ENCODE measurements at regions not wholly inside any gene's neighbourhood (a gene's known extent, or its start where the extent isn't known, plus 50 kb on each side); places are given as distances from the start of the nearest gene placed in this dataset.
"Not testable (repeated sequence)": the region's sequence is repeated elsewhere in the genome, so short reads cannot be mapped to it uniquely, and the experiment has no call there.

DNA sequence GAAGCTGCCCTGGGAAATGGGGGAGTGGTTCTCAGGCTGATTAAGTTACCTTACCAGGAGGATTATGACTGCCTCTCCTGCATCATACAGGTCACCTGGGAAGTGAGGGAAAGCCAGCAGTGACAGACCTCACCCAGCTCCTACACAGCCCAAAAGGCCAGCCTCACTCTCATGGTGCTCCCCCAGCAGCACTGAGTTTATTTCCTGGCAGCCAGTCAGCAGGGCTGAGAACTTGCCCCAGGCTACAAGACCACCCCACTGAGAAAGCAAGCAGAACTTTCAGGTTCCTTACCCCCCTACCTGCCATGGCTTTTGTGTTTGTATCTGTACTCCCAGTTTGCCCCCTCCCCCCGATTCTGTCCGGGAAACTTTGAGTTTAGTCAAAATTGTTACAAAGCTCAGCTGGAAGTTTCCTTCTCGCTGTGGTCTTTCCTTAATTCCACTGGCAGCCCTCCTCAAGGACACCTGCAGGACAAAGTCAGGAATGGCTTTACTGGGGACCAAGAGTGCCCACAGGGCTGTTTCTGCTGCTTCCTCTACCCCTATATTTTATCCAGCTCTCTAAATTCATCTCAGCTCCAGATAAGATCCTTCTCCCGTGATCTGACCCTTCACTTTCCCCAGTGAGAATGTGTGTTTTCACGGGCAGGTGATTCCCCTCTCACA lies 649.8 kb upstream of the MBL2 start:
- no peak for DNase-seq

DNA sequence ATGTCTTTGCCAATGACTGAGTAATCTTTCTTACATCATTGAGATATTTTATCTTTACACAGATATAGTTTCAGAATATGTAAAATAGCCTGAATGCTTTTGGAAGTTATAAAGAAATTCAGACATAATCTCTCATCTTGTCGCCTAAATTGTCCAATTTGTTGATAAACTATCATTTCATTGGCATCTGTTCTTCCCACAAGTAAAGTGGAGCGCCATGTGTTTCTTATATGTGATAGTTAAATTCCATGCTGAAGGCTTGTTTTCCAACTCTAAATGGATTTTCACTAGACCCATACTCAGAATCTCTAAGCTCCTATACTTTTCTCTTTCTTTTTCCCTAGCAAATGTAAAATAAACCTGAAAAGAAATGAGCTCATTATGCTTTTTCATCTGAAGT lies 640.1 kb upstream of the MBL2 start:
- DNase-seq = no peak

DNA sequence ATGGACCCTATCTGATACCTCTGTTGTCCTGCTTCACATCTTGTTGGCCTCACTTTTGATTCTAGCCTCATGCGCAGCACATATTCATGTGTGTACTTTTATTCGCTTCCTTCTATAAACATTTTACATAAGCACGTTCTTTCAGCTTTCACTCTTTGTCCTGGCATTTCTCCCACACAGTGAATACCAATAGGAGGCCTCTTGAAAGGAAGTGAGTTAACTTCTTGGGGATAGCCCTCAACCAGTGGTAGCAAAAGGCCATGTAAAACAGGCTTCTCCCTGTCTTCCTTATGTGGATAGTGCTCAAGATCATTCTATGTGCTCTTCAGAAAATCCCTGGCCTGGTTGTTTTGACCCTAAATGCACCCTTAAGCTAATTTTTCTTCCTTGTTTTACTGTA lies 633.9 kb upstream of the MBL2 start:
- DNase-seq = no peak

DNA sequence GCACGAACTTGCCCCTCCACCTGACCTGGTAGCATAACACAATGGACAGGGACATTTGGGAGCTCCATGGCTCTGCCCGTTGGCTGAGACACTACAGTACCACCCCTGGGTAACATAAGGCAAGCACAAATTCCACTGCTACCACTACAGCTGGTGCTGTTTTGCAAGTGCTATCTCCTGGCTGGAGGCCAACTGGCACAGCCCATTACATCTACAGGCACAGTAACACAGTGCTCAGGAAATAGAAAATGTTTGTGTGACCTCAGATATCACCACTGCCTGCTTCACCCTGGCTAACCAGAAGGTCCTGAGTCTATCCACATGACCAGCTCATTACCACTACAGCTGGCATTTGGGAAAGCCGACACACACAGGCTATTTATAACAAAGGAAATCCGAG lies 631.1 kb upstream of the MBL2 start:
- DNase-seq = no peak

DNA sequence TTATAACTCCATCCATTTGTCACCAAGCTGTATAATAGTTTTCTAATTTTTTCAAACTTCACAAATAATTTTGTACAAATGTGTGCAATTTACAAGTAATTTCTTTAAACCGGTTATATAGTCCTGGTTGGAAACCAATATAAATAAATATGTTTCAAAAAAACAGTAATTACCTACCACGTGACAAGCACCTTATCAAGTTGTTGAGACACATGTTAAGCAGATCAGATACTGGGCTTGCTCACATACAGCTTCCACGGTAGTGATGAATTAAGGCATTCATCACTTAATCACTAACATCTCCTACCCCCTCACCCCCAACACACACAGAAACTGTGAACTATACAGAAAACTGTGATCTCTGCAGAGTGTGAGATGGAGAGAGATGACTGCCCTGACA lies 630.0 kb upstream of the MBL2 start:
- DNase-seq = no peak

DNA sequence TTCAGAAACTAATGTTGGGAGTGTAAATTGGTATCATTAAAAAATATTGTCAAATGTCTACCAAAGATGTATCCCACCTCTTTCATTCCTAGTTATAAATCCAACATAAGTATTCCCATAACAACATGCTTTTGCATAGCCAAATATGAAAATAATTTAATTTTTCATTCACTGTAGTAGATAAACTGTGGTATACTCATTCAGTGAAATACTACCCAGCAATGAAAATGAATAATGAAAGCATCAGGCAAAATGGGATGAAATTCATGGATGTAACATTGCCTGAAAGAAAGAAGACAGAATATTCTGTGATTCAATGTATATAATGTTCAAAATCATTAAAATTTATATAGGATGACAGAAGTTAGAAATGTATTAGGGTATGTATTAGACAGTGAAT lies 629.0 kb upstream of the MBL2 start:
- DNase-seq = no peak

DNA sequence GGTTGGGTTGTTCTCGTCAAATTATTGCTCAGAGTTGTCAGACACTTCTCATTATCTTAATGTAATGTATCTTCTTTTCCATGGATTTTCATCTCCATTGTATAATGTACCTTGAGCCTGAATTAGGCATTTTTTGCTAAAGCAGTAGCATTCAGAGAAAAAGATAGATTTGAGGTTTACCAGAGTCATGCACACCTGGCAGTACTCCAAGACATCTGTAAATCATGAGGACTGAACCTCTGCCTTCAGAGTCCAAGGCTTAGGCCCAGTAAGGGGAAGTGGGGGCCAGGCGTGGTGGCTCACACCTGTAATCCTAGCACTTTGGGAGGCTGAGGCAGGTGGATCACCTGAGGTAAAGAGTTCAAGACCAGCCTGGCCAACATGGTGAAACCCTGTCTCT lies 624.3 kb upstream of the MBL2 start:
- no peak for DNase-seq

DNA sequence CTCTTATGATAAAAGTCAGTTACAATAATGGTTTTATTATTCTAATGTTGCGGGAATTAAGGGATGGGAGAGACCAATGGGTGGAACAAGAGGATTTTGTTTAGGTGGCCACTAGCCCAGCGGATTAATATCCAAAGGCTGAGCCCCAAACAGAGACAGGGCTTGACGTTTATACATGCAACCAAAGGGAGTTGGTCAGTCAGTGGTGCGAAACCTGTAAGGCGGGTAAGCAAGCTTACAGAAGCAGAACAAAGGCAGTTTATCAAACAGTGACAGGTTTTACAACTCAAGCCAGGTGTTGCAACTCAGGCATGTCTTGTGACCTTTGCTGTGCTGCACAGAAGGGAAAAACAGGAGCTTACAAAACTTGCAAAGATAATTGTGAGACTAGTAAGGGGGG lies 622.9 kb upstream of the MBL2 start:
- no peak for DNase-seq

DNA sequence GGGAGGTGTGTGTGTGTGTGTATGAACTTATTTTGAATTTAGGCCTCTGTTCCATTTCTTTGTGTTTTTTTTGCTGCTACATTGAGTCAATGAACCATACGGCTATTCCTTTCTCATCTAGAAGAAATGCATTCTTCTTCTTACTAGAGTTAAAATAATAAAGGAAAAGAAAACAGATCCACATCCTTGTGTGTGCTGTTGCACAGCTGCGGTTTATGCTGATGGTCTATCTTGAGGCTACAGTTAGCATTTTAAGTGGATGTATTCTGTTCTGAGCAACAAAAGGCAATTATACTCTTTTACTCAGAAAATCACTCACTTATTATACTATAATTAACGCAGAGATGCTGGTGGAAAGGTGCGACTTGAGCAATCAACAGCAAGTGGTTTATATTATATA lies 615.0 kb upstream of the MBL2 start:
- no peak for DNase-seq

DNA sequence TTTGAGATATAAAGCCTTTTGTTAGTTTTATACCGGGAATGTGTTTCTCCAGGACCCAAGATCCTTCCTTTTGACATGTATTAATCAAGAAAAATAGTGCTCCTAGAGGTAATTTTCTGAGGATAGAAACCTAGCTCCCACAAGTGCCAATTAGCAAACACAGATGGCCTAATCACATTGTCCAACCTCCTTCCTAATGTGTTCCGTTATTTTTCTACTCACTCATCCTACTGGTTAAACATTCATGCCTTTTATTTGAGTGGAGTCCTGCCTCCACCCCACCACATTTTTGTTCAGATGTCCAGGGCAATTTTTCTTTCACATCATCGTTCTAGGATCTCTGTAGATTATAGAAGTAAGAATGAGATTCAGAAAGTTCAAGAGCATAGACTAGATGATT lies 610.0 kb upstream of the MBL2 start:
- DNase-seq = no peak

DNA sequence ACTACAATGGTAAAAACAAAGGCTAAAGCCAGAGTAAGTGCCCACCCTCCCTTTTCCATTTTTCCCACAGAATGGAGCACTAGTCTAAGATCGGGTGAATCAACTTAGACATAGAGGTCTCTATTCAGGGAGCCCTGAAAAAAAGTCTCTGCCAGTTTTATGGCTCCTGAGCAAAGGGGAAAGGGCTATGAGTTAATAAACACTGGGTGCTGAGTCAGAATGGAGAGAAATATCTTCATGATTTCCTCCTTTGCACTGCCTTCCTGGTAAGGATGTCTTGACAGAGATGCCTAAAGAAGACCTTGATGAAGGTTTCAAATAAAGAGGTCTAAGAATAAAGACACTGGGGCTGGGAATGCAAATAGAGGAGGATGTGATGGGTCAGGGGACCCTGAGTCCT lies 607.4 kb upstream of the MBL2 start:
- no peak for DNase-seq

DNA sequence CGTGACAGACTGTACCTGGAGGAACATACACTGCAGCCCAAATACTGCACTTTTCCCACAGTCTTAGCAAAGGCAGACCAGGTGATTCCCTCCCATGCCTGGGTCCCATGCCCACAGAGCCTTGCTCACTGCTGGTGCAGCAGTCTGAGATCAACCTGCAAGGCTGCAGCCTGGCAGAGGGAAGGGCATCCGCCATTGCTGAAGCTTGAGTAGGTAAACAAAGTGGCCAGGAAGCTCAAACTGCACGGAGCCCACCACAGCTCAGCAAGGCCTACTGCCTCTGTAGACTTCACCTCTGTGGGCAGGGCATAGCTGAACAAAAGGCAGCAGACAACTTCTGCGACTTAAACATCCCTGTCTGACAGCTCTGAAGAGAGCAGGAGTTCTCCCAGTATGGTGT lies 597.8 kb upstream of the MBL2 start:
- no peak for DNase-seq

DNA sequence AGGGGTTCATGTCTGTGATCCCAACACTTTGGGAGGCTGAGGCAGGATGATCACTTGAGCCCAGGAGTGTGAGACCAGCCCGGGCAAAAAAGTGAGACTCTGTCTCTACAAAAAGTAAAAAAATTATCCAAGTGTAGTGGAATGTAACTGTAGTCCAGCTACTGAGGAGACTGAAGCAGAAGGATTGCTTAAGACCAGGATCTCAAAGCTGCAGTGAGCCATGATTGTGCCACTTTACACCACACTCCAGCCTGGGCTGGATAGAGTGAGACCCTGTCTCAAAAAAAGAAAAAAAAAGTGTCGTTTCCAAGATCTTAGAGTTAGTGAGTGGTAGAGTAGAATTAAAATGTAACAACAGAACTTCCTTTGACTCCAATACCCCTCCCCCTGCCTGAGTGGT lies 589.4 kb upstream of the MBL2 start:
- DNase-seq = no peak

DNA sequence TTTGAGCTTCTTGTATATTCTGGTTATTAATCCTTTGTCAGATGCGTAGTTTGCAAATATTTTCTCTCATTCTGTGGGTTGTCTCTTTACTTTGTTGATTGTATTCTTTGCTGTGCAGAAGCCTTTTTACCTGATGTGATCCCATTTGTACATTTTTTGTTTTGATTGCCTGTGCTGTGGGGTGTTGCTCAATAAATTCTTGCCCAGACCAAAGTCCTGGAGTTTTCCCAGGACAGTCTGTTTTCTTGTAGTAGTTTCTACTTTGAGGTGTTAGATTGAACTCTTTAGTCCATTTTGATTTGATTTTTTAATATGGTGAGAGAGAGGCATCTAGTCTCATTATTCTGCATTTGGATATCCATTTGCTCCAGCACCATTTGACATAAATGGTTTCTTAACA lies 588.7 kb upstream of the MBL2 start:
- no peak for DNase-seq

DNA sequence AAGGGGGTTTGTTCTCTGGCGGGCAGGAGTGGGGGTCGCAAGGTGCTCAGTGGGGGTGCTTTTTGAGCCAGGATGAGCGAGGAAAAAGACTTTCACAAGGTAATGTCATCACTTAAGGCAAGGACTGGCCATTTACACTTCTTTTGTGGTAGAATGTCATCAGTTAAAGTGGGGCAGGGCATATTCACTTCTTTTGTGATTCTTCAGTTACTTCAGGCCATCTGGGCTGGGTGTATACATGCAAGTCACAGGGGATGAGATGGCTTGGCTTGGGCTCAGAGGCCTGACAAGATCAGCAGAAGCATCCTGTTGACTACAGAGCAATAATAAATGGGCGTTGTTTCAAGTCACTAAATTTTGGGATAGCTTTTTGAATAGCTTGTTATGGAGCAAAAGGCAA lies 586.4 kb upstream of the MBL2 start:
- not testable (repeated sequence) for DNase-seq

DNA sequence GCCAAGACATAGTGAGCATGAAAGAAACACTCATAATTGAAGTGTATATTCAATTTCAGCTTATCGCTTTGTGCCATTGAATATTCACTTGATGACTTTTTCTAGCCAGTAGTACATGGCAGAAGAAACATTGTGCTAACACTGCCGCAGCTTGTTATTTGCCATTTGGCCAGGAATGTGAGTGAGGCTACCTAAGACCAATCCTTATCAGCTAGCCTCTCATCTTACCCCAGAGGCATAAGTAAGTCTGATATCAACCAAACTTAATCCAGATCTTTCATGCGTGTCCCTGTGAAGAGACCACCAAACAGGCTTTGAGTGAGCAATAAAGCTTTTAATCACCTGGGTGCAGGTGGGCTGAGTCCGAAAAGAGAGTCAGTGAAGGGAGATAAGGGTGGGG lies 586.0 kb upstream of the MBL2 start:
- DNase-seq = no peak

DNA sequence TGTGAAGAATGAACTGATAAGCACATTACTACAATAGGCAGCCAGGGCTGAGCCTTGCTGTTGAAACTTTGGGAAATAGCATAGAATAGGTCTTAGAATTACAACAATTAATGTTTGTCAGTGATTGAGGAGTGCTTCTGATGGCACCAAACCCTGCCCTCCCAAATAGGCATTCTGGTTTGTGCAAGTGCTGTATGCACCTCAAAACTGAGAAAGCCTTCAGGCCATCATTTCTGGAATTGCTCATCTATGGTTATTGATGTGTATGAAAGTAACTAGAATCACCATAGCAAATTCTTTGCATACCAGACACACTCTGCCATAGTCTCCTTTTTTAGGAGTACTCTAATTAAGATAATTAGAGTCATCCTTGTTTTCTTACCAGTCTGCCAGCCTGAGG lies 585.0 kb upstream of the MBL2 start:
- DNase-seq = no peak

DNA sequence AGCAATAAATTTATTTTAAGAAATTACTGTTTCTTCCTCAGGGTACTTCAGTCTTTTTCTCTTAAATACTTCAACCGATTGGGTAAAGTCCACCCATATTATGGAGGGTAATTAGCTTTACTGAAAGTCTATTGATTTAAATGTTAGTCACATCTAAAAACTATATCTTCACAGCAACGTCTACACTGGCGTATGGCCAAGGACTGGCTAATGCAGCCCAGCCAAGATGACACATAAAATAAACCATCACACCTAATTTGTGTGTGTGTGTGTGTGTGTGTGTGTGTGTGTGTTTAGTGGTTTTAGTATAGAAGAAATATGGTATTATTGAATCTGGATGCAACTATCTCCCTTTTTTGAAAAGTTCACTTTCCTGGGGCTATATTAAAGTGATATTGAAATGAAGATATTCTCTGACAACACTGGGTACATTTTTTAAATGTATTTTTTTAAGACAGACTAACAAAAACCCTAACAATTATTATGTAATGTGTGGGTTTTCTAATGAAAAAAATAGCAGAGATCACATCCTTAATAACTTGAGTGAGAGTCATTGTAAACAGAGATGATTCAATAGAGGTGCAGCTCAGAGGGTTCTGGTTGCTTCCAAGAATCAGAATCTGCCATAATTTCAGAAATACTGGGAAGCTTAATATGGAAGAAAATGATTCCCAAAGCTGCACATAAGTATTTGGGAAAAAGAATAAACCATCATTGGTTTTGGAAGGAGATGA lies 584.2 kb upstream of the MBL2 start:
- no peak for DNase-seq

DNA sequence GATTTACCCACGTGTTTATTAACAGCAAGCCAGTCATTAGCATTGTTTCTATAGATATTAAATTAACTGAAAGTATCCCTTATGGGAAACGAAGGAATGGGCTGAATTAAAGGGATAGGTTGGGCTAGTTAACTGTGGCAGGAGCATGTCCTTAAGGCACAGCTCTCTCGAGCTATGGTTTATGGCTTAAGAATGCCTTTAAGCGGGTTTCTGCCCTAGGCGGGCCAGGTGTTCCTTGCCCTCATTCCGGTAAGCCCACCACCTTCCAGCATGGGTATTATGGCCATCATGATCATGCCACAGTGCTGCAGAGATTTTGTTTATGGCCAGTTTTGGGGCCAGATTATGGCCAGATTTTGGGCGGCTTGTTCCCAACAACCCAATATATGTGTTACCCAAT lies 569.9 kb upstream of the MBL2 start:
- DNase-seq = not testable (repeated sequence)

DNA sequence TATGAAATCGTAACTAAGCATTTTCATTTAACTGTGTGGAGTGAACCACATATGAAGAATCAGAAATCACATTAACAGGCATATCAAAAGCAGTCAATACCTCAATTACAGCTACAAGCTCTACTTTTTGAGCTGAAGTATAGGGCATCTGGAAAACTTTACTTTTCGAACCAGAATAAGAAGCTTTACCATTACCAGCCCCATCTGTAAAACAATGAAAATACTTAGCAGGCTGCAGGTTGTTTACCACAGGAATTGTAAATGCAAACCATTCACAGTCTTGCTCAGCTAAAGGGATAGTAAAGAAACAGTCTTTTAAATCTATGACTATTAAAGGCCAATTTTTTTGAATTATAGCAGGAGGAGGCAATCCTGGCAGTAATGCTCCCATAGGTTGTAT lies 565.6 kb upstream of the MBL2 start:
- not testable (repeated sequence) for DNase-seq

DNA sequence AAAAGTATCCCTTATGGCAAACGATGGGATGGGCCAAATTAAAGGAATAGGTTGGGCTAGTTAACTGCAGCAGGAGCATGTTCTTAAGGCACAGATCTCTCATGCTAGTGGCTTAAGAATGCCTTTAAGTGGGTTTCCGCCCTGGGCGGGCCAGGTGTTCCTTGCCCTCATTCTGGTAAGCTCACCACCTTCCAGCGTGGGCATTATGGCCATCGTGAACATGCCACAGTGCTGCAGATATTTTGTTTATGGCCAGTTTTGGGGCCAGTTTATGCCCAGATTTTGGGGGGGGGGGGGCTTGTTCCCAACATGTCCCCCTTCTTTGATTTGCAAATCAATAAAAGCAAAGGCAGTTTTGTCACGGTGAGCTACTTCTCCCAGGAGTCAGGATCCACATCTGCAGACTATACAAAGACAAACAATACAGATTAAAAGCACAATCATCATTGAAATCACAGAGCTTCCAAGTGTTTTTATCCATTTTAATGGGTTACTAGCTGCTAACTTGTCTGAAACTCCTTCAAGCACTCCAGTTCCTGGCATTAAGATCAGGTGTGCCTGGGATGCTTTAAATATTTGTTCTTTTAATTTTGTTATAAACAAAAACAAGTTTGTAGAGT lies 563.3 kb upstream of the MBL2 start:
- DNase-seq = not testable (repeated sequence)

DNA sequence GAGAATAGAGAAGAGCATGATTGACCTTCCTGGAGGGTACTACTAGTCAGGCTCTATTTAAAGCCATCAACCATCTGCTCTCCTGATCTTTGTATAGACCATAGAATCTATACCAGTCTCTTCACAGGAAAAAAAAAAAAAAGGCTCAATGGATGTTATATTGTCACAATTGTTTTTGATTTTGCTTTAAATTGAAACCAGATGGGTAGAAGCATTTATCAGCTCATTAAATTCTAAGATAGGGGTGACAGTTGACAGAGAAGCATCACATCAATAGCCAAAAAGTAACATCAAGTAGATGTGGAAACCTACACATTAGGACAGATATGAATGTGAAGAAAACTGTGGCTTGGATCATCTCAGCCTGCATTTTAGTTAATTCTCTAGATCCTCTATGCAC lies 558.9 kb upstream of the MBL2 start:
- no peak for DNase-seq

DNA sequence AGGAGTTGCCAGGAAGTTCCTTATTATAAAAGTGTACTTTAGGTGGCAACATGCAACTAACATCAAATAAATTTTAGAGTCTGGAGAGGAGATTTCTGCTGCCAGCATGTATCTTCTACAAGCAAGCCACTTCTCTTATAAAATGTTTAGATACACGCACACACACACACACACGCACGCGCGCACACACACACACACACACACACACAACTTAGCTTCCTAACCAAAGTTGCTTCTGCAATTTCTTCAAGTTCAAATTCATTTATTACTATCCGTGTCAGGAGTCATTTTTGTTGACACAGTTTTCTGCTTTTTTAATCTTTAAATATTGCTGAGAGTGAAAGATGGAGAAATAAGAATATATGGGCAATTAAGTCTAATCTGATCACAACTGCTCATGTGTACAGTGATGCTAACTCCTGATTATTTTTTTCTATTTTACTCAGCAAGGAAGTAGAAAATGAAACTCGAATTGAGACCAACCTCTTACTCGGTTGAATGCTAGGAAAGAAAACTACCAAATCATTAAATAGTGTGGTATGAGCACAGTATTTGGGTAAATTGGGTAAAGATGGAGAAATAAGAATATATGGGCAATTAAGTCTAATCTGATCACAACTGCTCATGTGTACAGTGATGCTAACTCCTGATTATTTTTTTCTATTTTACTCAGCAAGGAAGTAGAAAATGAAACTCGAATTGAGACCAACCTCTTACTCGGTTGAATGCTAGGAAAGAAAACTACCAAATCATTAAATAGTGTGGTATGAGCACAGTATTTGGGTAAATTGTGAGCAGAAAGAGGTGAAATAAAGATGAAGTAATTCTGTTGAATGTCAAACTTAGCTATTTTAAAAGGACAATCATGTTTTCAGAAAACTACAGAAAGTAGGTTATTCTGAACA lies 554.1 kb upstream of the MBL2 start:
- not testable (repeated sequence) for DNase-seq

DNA sequence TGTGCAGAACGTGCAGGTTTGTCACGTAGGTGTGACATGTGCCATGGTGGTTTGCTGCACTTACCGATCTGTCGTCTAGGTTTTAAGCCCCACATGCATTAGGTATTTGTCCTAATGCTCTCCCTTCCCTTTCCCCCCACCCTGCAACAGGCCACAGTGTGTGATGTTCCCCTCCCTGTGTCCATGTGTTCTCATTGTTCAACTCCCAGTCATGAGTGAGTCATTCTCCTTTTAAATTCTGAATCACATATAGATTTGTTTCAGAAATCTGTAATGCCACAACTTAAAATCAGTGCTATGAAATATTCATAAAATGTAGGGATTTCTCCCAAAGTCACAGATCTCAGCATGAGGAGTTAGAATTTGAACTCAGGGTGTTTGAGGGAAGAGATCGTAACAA lies 552.5 kb upstream of the MBL2 start:
- no peak for DNase-seq

All from stimulated activated naive CD4-positive, alpha-beta T cell (primary cell).